ENCODE measurements at regions not wholly inside any gene's neighbourhood (a gene's known extent, or its start where the extent isn't known, plus 50 kb on each side); places are given as distances from the start of the nearest gene placed in this dataset.

- no peak for DNase-seq
Measured at GRCh38 chr2:120976501-120977307, 241.0 kb downstream of the GLI2 start.

DNA sequence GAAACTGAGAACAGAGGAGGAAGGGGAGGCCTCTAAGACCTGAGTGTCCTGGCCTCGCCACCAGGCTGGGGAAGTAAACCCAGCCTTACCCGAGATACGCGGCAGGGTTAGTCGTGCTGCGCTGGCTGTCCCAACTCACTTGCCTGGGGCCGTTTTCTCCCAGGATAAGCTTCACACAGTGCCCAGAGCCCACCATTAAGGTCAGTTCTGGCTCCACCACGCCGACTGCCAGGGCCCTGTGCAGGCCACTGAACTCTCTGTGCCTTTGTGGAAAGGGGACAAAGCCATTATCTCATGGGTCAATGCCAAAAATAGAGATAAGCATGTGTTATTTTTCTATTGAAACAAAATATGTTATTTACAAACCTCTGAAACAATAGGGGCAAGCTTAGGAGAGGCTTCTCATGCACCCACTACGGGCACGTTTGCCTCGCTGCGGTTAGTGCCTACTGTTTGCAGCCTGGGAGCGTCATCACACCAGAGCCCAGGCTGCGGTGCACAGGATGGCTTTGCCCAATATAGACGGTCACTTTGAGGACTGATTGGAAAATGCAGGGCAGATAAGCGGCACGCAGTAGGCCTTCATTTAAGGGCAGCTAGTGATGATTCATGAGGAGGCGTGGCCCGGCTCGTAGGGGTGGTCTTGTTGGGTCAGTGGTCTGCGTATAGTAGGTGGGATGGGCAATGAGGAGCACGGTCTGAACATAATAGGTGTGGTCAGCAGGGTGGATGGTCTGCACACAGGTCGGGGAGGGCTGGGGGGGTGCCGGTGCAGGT, 242.1 kb downstream of the GLI2 start:
- no peak for DNase-seq

- DNase-seq: no peak
Measured at GRCh38 chr2:120978359-120979050, 242.8 kb downstream of the GLI2 start.

- DNase-seq: no peak
Measured at GRCh38 chr2:120979398-120979797, 243.7 kb downstream of the GLI2 start.

DNA sequence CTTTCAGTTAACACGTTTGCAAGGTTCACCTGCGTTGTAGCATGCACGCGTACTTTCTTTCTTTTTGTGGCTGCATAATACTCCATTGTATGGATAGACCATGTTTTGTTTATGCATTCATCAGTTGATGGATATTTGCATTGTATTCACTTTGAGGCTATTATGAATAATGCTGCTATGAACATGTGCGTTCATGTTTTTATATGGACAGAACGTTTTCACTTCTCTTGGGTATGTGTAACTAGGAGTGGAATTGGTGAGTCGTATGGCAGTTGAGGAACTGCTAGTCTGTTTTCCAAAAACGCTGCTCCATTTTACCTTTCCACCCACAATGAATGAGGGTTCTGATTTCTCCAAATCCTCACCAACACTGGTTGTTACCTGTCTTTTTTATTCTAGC, 244.3 kb downstream of the GLI2 start:
- DNase-seq: no peak

DNA sequence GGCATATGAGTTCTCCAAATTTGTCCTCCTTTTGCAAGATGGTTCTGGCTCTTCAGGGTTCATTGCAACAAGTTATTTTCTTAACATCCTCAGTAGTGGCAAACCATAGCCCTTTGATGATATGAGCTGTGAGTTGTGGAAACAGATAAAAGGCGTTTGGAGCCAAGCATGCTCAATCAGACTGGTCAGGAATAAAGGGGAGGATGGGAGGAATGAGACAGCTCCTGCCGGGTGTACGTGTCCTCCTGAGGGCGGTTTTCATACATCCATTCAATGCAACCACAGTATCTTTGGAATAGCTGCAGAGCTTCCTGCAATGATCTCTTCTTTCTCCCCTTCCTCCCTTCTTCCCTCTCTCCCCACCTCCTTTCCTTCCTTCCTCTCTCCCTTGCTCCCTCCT, 245.8 kb downstream of the GLI2 start:
- DNase-seq: no peak

GRCh38 chr2:120982598-120982997, 246.9 kb downstream of the GLI2 start:
- no peak for DNase-seq

DNA sequence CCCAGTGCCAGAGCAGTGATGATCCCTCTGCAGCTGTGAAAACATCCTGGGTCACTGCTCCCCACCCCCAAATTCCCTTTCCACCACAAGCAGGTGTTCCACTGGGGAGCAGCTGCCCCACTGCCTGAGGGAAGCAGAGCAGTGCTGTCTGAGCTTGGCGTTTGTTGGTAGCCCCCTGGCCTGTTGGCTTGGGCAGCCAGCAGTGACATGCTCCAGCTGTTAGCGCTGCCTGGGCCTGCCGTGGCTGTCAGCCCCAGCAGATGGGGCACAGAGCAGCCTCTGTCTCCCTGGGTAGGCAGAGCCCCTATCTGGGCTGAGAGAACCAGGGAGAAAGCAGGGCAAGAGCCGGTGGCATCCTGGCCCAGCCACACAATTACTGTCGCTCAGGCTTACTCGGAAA, 247.7 kb downstream of the GLI2 start:
- DNase-seq: no peak

DNA sequence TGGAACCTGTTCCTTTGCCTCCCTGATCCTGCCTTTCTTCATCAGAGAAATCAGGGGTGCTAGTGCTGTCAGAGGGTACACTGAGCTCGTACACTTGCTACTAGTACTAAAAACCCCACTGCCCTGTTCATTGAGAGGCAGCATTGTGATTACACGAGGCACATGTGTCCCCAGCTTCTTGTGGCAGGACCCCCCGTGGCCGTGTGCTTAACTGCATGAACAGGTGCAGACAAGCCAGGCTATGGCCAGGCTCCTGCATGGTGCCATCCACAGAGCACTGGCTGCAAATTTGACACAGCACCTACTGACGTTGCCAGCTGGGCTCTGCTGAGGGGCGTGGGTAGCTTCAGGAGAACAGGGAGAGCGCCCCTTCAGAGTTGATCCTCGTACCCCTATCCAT, 248.4 kb downstream of the GLI2 start:
- DNase-seq: no peak

GRCh38 chr2:120984452-120985173, 248.9 kb downstream of the GLI2 start:
- no peak for DNase-seq

DNA sequence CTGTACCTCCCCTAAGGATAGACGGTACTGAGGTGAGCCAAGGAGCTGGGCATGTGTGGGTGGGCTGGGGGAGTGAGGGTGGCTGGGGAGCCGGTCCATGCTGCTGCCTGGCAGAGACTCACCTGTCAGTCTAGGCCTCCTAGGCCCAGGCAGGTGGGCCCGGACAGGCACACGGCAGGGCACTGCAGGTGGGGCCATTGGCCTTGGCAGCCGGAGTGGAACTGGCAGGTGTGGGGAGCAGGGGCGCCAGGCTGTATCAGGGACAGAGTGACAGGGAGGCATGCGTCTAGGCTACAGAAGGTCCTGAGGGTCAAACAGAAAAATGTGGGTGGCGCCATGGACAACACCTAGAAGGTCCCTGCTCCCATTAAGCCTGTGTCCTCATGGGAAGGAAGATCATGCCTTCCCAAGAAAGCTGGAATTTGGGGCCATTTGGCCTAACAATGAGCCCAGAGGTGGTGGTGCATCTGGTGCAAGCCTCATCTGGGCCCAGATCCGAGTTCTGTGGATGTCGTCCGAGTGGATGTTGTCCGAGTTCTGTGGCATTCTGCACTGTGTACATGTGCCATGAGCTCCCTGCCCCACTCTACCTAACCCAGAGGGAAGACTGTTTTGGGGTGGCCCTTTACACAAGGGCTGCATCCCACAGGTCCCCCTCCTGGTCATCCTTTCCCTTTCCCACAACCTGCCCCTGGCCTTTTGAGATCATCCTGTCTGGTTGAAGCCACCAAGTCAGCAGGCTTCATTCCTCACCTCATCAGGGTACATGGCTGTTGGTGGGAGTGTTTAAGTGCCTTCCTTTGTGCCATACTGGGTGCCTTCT, 249.7 kb downstream of the GLI2 start:
- no peak for DNase-seq

DNA sequence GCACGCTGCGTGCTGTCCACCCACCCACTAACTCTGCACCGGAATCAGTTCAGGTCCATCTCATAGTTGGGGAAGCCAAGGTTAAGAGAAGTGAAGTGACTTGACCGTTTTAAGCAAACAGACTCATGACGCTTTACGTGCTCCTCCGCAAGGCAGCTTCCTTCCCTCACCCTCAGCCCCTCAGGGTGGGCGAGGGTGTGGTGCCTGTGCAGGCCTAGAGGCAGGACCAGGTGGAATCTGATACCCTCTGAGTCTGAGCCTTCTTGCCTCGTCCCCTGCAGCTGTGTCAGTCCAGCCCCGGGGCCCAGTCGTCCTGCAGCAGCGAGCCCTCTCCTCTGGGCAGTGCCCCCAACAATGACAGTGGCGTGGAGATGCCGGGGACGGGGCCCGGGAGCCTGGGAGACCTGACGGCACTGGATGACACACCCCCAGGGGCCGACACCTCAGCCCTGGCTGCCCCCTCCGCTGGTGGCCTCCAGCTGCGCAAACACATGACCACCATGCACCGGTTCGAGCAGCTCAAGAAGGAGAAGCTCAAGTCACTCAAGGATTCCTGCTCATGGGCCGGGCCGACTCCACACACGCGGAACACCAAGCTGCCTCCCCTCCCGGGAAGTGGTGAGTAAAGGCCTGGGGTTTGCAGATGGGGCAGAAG, 250.5 kb downstream of the GLI2 start:
- no peak for DNase-seq

DNA sequence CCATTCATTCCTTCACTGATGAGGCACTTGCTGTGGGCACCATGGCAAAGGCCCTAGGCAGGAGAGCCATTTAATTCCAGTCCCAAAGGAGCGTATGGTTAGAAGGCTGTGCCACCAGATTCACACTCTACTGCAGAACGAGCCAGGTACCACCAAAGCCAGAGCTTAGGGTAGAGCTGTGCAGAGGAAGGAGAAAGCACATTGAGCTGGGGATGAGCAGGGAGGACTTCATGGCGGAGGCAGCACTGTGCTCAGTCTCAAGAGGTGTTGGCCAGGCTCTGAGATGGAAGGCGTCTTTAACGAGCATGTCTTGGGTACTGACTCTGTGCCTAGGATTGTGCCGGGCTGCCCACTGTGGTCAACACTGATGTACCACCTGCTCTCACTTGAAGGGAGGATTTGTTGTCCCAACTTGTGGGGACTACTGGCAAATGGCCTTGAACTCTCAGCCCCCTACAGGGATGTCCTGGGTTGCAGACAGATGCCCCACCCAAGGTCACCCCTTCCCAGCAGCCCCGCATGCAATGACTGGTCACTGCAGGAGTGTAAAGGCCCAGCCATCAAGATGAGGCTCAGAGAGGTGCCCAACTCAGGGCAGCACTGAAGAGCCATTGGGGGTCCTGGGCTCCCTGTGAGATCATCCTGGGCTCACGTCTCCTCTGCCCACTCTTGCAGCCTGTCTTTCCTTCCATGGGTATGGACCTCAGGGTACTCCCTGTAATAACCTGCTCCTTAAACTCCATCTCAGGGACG, 251.4 kb downstream of the GLI2 start:
- DNase-seq: no peak

GRCh38 chr2:120988051-120988699, 252.5 kb downstream of the GLI2 start:
- DNase-seq: no peak

- no peak for DNase-seq
Measured at GRCh38 chr2:120988700-120989511, 253.2 kb downstream of the GLI2 start.

DNA sequence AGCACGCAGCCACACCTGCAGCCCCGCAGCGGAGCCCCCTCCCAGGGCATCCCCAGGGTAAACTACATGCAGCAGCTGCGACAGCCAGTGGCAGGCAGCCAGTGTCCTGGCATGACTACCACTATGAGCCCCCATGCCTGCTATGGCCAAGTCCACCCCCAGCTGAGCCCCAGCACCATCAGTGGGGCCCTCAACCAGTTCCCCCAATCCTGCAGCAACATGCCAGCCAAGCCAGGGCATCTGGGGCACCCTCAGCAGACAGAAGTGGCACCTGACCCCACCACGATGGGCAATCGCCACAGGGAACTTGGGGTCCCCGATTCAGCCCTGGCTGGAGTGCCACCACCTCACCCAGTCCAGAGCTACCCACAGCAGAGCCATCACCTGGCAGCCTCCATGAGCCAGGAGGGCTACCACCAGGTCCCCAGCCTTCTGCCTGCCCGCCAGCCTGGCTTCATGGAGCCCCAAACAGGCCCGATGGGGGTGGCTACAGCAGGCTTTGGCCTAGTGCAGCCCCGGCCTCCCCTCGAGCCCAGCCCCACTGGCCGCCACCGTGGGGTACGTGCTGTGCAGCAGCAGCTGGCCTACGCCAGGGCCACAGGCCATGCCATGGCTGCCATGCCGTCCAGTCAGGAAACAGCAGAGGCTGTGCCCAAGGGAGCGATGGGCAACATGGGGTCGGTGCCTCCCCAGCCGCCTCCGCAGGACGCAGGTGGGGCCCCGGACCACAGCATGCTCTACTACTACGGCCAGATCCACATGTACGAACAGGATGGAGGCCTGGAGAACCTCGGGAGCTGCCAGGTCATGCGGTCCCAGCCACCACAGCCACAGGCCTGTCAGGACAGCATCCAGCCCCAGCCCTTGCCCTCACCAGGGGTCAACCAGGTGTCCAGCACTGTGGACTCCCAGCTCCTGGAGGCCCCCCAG, 254.1 kb downstream of the GLI2 start:
- DNase-seq: no peak

- DNase-seq: no peak
Measured at GRCh38 chr2:120990451-120990871, 254.8 kb downstream of the GLI2 start.
